ENCODE measurements at regions not wholly inside any gene's neighbourhood (a gene's known extent, or its start where the extent isn't known, plus 50 kb on each side); places are given as distances from the start of the nearest gene placed in this dataset.

GRCh38 chr17:20774472-20775135, 195.1 kb downstream of the CDRT15L2 start:
- Histone ChIP-seq H3K27me3 (no peaks in the 10 kb centered on the region), H3K4me3 (no peak overlapping the region), H4K20me1 (ENCODE audit: insufficient read depth, poor library complexity, severe bottlenecking) (no peaks in the 10 kb centered on the region), H3K79me2 (no peaks in the 10 kb centered on the region), H3K4me2 (no peak overlapping the region), H3K36me3 (replicated peaks; ENCODE audit: insufficient read depth, low read depth) (no peaks in the 10 kb centered on the region), H3K4me1 (ENCODE audit: insufficient read depth) (peaks cover 8% of the 10 kb centered on the region), H2AFZ (no peak overlapping the region), H3K27ac (no peak overlapping the region), H3K9me2 (replicated peaks; ENCODE audit: insufficient read depth) (no peaks in the 10 kb centered on the region), H3K9me3 (ENCODE audit: low read depth) (no peaks in the 10 kb centered on the region)
- DNase-seq (ENCODE audit: low spot score) = no peak
- WGBS (ENCODE audit: low lambda C conversion rate, missing lambda C conversion rate) = 60% methylated on average over 4 of the region's 4 CpGs
- TF ChIP-seq CTCF (IDR thresholded peaks at IDR 0.05; ENCODE audit: poor library complexity) (no peak), EZH2phosphoT487 (IDR thresholded peaks at IDR 0.05; ENCODE audit: low read depth, severe bottlenecking, unreplicated experiment) (no peak), EZH2 (IDR thresholded peaks at IDR 0.05; ENCODE audit: borderline replicate concordance) (no peak)

- Histone ChIP-seq H2AFZ (no peak overlapping the region), H3K36me3 (replicated peaks; ENCODE audit: insufficient read depth, low read depth) (no peaks in the 10 kb centered on the region), H3K27me3 (no peaks in the 10 kb centered on the region), H4K20me1 (ENCODE audit: insufficient read depth, poor library complexity, severe bottlenecking) (no peaks in the 10 kb centered on the region), H3K4me1 (ENCODE audit: insufficient read depth) (peaks cover 8% of the 10 kb centered on the region), H3K4me3 (no peak overlapping the region), H3K9me2 (replicated peaks; ENCODE audit: insufficient read depth) (no peaks in the 10 kb centered on the region), H3K79me2 (no peaks in the 10 kb centered on the region), H3K27ac (no peak overlapping the region), H3K9me3 (ENCODE audit: low read depth) (no peaks in the 10 kb centered on the region), H3K4me2 (no peak overlapping the region)
- no peak for DNase-seq (ENCODE audit: low spot score)
- TF ChIP-seq CTCF (IDR thresholded peaks at IDR 0.05; ENCODE audit: poor library complexity) (no peak), EZH2phosphoT487 (IDR thresholded peaks at IDR 0.05; ENCODE audit: low read depth, severe bottlenecking, unreplicated experiment) (no peak), EZH2 (IDR thresholded peaks at IDR 0.05; ENCODE audit: borderline replicate concordance) (no peak)
- 97% methylated on average over 19 of the region's 19 CpGs for WGBS (ENCODE audit: low lambda C conversion rate, missing lambda C conversion rate)
Observed at GRCh38 chr17:20775331-20775730, 195.8 kb downstream of the CDRT15L2 start.

GRCh38 chr17:20779521-20779920, 200.0 kb downstream of the CDRT15L2 start:
- WGBS (ENCODE audit: low lambda C conversion rate, missing lambda C conversion rate) = 91% methylated on average over 10 of the region's 10 CpGs
- no peaks in the 10 kb centered on the region for H3K9me2 ChIP-seq (replicated peaks; ENCODE audit: insufficient read depth)
- no peaks in the 10 kb centered on the region for H3K79me2 ChIP-seq
- no peaks in the 10 kb centered on the region for H4K20me1 ChIP-seq (ENCODE audit: insufficient read depth, poor library complexity, severe bottlenecking)
- DNase-seq (ENCODE audit: low spot score) = no peak
- no peak for TF ChIP-seq CTCF (IDR thresholded peaks at IDR 0.05; ENCODE audit: poor library complexity)
- no peak for TF ChIP-seq EZH2phosphoT487 (IDR thresholded peaks at IDR 0.05; ENCODE audit: low read depth, severe bottlenecking, unreplicated experiment)
- TF ChIP-seq EZH2 (IDR thresholded peaks at IDR 0.05; ENCODE audit: borderline replicate concordance) = no peak
- no peak overlapping the region for H3K4me3 ChIP-seq
- peaks cover 7% of the 10 kb centered on the region for H3K4me1 ChIP-seq (ENCODE audit: insufficient read depth)
- no peak overlapping the region for H2AFZ ChIP-seq
- no peaks in the 10 kb centered on the region for H3K36me3 ChIP-seq (replicated peaks; ENCODE audit: insufficient read depth, low read depth)
- H3K27ac ChIP-seq = no peak overlapping the region
- no peak overlapping the region for H3K4me2 ChIP-seq
- no peaks in the 10 kb centered on the region for H3K9me3 ChIP-seq (ENCODE audit: low read depth)
- H3K27me3 ChIP-seq = no peaks in the 10 kb centered on the region

Measured in hepatocyte (in vitro differentiated cells).